Neutrophil (primary cell): ENCODE measurements at regions not wholly inside any gene's neighbourhood (a gene's known extent, or its start where the extent isn't known, plus 50 kb on each side); places are given as distances from the start of the nearest gene placed in this dataset.

Source experiments
- H3K27ac ChIP-seq: fragments of 200-600 bp; sonication (generic); 2 replicates; pipeline ENCODE4 v1.5.1; 2016; ENCODE audit warnings: mild to moderate bottlenecking, moderate library complexity
- H3K27me3 ChIP-seq: fragments of 200-600 bp; sonication (generic); 2 replicates; pipeline ENCODE4 v1.6.0; 2016; ENCODE audit warnings: mild to moderate bottlenecking
- H3K36me3 ChIP-seq: fragments of 200-600 bp; sonication (generic); 2 replicates; pipeline ENCODE4 v1.5.1; 2017
- H3K4me1 ChIP-seq, 2 experiments: fragments of 200-600 bp in 1 of 2; sonication (generic) in 1 of 2; 1 replicate in 1 of 2; 2 replicates in 1 of 2; pipeline versions ENCODE4 v1.5.1 to v1.6.1; 2013 to 2016; ENCODE audit warnings: low read depth in 1 of 2, low read length in 1 of 2, mild to moderate bottlenecking in 1 of 2, moderate library complexity in 1 of 2; ENCODE audit not compliant: control insufficient read depth in 1 of 2, insufficient read depth in 1 of 2
- H3K4me3 ChIP-seq, 2 experiments: fragments of 200-600 bp in 1 of 2; sonication (generic) in 1 of 2; 1 replicate in 1 of 2; 2 replicates in 1 of 2; pipeline ENCODE4 v1.5.1; 2013 to 2016; ENCODE audit warnings: low read depth in 1 of 2, low read length in 1 of 2, mild to moderate bottlenecking in 1 of 2, moderate library complexity in 1 of 2
- H3K9me3 ChIP-seq: fragments of 200-600 bp; sonication (generic); 2 replicates; pipeline ENCODE4 v1.5.1; 2016
- TF ChIP-seq, protein P1 (sequence below): fragments of 200-600 bp; sonication (generic); IDR thresholded peaks from 2 replicates; pipeline ENCODE4 v1.5.1; 2016; ENCODE audit warnings: antibody characterized with exemption

DNA sequence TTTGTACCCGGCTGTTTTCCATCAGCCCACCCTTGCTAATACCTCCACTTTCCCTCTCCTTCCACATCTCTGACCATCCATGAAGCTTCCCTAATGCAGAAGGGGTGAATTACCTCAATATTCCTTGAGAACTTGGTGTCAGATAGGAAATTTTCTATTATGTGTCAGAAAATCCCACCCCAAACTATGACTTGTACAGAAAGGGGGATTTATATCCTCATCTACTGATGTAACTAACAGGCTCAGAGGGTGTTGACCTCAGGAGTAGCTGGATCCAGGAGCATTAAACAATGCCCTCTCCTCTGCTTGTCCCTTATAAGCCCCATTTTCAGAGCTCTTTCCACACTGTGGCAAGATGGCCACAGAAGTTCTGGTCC, 242.8 kb upstream of the TLE3 start:
- Histone ChIP-seq H3K4me1 (peaks cover 10 to 12% of the 10 kb centered on the region in 2 experiments), H3K4me3 (no peak overlapping the region), H3K36me3 (no peaks in the 10 kb centered on the region), H3K27me3 (no peaks in the 10 kb centered on the region), H3K27ac (no peak overlapping the region), H3K9me3 (no peaks in the 10 kb centered on the region)
- TF ChIP-seq, protein P1, sequence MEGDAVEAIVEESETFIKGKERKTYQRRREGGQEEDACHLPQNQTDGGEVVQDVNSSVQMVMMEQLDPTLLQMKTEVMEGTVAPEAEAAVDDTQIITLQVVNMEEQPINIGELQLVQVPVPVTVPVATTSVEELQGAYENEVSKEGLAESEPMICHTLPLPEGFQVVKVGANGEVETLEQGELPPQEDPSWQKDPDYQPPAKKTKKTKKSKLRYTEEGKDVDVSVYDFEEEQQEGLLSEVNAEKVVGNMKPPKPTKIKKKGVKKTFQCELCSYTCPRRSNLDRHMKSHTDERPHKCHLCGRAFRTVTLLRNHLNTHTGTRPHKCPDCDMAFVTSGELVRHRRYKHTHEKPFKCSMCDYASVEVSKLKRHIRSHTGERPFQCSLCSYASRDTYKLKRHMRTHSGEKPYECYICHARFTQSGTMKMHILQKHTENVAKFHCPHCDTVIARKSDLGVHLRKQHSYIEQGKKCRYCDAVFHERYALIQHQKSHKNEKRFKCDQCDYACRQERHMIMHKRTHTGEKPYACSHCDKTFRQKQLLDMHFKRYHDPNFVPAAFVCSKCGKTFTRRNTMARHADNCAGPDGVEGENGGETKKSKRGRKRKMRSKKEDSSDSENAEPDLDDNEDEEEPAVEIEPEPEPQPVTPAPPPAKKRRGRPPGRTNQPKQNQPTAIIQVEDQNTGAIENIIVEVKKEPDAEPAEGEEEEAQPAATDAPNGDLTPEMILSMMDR, result no peak

DNA sequence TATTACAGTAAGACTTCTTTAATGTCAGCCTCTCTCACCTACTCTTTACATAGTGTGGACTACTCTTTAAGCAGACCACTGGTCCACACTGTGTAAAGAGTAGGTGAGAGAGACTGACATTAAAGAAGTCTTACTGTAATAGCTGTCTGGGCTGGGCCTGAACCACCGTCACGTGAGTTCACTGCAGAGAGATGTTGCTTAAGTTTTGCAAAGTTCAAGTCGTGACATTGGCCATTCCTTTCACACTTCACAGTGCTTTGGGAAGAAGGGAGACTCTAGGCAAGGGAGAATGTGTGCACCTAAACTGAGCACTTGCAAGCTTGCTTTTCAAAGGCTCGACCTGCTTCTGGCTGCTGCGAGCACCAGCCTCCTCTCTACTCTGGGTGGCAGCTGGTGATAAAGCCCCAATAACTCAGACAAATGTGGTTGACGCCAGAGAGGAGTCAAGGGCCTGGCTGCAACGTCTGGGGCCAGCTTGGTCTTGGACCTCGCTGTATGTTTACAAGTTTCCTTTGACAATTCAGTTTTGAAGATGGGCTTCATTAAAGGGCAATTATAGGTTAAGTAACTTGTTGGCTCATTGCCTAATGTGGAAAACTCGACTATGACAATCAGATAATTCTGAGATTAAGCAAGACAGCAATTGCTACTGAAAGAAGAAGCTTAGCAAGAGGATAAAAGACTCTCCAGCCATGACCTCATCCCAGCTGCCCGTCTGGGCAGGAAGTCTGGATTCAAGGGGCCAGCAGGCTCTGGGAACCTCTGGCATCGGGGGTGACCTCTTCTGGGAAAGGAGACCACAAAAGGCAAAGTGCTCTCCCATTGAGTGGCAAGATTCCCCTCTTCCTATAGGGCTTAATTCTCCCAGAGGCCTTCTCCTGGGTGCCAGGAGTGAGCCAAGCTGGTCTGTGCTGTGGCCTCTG, 242.1 kb upstream of the TLE3 start:
- TF ChIP-seq, protein P1, result no peak
- Histone ChIP-seq H3K27me3 (no peaks in the 10 kb centered on the region), H3K9me3 (no peaks in the 10 kb centered on the region), H3K4me3 (no peak overlapping the region), H3K27ac (no peak overlapping the region), H3K36me3 (no peaks in the 10 kb centered on the region), H3K4me1 (peaks cover 10 to 12% of the 10 kb centered on the region in 2 experiments)

DNA sequence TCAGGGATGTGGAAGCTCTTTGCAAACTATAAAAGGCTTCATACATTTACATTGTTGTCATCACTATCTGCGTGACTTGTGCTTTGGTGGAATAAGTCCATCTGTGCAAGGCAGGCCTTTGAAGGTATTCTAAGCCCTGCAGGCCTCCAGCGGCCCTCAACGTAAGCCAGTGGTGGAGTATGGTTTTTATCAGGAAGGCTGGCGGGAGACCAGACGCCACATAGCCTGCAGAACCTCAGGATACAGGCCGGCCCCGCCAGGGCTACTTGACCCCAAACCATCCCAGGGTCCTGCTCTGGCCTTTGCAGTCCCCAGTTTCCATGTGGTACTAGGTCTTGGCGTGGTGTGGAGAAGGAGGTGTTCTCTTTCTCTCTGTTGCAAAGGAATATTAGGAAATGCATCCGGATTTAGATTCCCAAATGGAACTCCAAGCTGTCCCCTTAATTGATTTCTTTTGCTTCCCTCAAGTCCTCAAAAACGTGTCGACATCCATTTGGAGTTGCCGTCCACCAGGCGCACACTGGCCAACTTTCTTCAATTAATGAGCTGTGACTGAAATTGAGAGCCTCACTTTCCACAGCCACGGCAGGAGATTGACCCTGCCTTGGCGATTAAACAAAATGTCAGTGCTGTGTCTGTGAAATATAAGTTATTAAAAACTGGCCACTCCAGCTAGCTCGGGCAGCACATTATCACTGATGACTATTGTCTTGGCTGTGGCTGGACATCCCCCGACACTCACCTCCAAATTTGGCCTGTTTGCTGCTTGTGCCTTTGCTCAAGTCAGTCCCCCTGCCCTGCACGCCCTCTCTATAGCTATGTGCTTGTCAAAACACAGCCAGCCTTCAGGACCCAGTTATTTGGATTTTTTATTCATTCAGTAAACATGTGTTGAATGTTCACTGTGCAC, 239.8 kb upstream of the TLE3 start:
- Histone ChIP-seq H3K27ac (no peak overlapping the region), H3K9me3 (peaks cover 3% of the 10 kb centered on the region), H3K4me3 (no peak overlapping the region), H3K4me1 (peaks cover 10 to 12% of the 10 kb centered on the region in 2 experiments), H3K36me3 (no peaks in the 10 kb centered on the region), H3K27me3 (no peaks in the 10 kb centered on the region)
- TF ChIP-seq, protein P1, result no peak

DNA sequence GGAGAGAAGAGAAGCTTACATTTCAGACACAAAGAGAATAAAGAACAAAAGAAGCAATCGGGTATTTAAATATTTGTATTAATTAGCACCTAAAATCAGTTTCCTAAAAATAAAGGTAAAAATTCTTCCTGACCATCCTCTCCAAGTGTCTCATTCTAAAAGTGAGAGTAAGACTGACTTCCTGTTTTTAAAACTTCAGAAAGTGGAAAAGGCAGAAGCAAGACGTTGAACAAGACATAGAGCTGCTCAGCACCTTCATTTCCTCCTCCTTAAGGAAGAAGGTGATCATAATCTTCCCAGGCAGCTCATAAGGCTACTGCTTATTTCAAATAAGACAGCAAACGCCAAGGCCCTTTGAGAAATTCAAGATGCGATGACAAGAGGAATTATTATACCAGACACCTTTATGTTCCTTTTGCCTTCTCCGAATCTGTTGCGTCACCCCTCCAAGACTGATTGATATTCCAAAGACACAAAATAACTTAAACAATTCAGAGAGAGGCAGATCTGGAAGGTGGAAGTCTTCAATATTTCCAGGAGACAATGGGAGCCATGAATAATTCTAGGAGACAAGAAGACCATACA, 238.8 kb upstream of the TLE3 start:
- TF ChIP-seq, protein P1, result no peak
- H3K9me3 ChIP-seq, result peaks cover 3% of the 10 kb centered on the region
- no peaks in the 10 kb centered on the region for H3K27me3 ChIP-seq
- no peak overlapping the region for H3K27ac ChIP-seq
- H3K4me3 ChIP-seq, result no peak overlapping the region
- no peaks in the 10 kb centered on the region for H3K36me3 ChIP-seq
- peaks cover 10 to 12% of the 10 kb centered on the region in 2 experiments for H3K4me1 ChIP-seq

DNA sequence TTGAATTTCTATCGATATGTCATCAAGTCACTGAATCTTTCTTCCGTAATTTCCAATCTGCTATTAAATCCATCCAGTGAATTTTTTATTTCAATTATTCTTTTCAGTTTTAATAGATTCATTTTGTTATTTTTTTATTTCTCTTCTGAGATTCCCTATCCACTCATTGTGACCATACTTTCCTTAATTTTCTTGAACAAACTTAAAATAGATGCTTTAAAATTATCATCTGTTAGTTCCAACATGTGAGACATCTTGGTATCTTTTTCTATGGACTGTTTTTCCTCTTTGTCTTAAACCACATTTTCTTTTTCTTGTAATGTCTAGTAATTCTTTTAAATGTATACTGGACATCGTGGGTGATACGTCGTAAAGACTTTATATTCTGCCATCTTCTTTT, 236.6 kb upstream of the TLE3 start:
- Histone ChIP-seq H3K27me3 (no peaks in the 10 kb centered on the region), H3K27ac (no peak overlapping the region), H3K4me3 (no peak overlapping the region), H3K4me1 (no peaks in the 10 kb centered on the region), H3K36me3 (no peaks in the 10 kb centered on the region), H3K9me3 (peaks cover 3% of the 10 kb centered on the region)
- TF ChIP-seq, protein P1, result no peak
